ENCODE measurements at regions not wholly inside any gene's neighbourhood (a gene's known extent, or its start where the extent isn't known, plus 50 kb on each side); places are given as distances from the start of the nearest gene placed in this dataset.

- TF ChIP-seq, protein P1, sequence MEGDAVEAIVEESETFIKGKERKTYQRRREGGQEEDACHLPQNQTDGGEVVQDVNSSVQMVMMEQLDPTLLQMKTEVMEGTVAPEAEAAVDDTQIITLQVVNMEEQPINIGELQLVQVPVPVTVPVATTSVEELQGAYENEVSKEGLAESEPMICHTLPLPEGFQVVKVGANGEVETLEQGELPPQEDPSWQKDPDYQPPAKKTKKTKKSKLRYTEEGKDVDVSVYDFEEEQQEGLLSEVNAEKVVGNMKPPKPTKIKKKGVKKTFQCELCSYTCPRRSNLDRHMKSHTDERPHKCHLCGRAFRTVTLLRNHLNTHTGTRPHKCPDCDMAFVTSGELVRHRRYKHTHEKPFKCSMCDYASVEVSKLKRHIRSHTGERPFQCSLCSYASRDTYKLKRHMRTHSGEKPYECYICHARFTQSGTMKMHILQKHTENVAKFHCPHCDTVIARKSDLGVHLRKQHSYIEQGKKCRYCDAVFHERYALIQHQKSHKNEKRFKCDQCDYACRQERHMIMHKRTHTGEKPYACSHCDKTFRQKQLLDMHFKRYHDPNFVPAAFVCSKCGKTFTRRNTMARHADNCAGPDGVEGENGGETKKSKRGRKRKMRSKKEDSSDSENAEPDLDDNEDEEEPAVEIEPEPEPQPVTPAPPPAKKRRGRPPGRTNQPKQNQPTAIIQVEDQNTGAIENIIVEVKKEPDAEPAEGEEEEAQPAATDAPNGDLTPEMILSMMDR (IDR thresholded peaks at IDR 0.05; ENCODE audit: control insufficient read depth, insufficient read depth, low read depth, low read length, missing control alignments): no peak
- no peak for DNase-seq (ENCODE audit: low read depth)
- no peak overlapping the region for H3K4me3 ChIP-seq (ENCODE audit: control insufficient read depth, low read depth, low read length)
These were observed 351.9 kb upstream of the NPVF start for GRCh38 chr7:25580141-25580540.

DNA sequence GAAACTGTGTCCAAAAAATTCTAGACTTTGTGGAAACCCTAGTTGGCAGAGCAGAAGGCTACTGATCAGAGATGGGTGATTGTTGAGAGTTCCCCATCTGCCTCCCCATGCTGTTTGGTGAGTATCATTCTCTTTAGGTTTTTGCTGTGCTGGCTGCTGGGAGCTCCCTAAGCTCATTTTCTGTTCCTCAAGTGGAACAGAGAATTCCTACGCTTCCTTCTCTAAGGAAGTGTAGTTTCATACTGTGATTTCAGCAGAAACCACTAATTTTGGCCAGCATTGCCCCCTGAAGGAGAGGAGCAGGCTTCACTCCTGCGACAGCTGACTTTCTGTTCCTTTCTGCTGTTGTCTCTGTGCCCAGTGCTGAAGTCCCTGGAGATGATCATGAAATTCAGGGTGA, 355.3 kb upstream of the NPVF start:
- TF ChIP-seq, protein P1 (IDR thresholded peaks at IDR 0.05; ENCODE audit: control insufficient read depth, insufficient read depth, low read depth, low read length, missing control alignments): no peak
- DNase-seq (ENCODE audit: low read depth): no peak
- H3K4me3 ChIP-seq (ENCODE audit: control insufficient read depth, low read depth, low read length): no peak overlapping the region

DNA sequence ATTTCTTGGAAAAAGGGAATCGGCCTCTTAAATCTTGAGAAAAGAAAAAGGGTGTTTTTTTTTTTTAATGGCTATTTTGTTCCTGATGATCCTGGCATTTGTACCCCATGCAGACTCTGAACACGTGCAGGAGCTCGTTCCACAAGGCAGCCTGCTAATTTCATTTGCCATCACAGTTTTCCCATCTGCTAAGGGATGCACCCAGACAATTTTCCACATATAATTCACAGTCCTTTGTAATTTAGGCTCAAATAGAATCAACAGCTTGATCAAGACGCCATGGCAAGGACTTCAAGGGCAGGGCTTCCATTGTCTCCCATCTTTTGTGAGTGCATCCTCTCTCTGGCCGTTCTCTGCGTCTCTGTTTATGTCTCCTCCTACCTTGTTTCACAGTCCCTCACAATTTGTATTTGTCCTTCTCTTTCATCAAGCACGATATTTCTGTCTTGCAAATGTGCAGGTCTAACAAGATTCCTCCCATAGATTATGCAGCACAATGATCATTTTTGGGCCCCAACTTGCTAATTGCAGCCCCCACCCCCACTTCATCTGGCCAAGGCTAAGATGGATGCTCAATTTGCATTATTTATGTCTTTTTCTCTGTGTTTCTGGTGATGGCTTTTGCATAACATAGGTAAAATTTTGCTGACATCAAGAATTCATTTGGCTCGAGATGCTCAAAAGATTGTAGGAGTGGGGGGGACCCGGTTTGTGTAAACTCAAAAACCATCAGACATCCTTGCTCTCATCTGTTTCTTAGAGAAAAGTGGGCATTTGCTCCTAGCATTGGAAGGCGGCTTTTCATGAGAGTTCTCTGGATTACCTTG, 356.0 kb upstream of the NPVF start:
- no peak overlapping the region for H3K4me3 ChIP-seq (ENCODE audit: control insufficient read depth, low read depth, low read length)
- TF ChIP-seq, protein P1 (IDR thresholded peaks at IDR 0.05; ENCODE audit: control insufficient read depth, insufficient read depth, low read depth, low read length, missing control alignments): no peak
- no peak for DNase-seq (ENCODE audit: low read depth)

- H3K4me3 ChIP-seq (ENCODE audit: control insufficient read depth, low read depth, low read length): no peak overlapping the region
- TF ChIP-seq, protein P1 (IDR thresholded peaks at IDR 0.05; ENCODE audit: control insufficient read depth, insufficient read depth, low read depth, low read length, missing control alignments): no peak
- no peak for DNase-seq (ENCODE audit: low read depth)
These were observed 358.2 kb upstream of the NPVF start for GRCh38 chr7:25586513-25586912.

GRCh38 chr7:25594122-25594521, 365.8 kb upstream of the NPVF start:
- H3K4me3 ChIP-seq (ENCODE audit: control insufficient read depth, low read depth, low read length): no peak overlapping the region
- TF ChIP-seq, protein P1 (IDR thresholded peaks at IDR 0.05; ENCODE audit: control insufficient read depth, insufficient read depth, low read depth, low read length, missing control alignments): no peak

GRCh38 chr7:25594728-25595127, 366.4 kb upstream of the NPVF start:
- H3K4me3 ChIP-seq (ENCODE audit: control insufficient read depth, low read depth, low read length): no peak overlapping the region
- no peak for DNase-seq (ENCODE audit: low read depth)
- TF ChIP-seq, protein P1 (IDR thresholded peaks at IDR 0.05; ENCODE audit: control insufficient read depth, insufficient read depth, low read depth, low read length, missing control alignments): no peak

More at GRCh38 chr7:25594122-25594521, 365.8 kb upstream of the NPVF start:
- no peak for DNase-seq (ENCODE audit: low read depth)
